ENCODE measurements at regions not wholly inside any gene's neighbourhood (a gene's known extent, or its start where the extent isn't known, plus 50 kb on each side); places are given as distances from the start of the nearest gene placed in this dataset.

DNA sequence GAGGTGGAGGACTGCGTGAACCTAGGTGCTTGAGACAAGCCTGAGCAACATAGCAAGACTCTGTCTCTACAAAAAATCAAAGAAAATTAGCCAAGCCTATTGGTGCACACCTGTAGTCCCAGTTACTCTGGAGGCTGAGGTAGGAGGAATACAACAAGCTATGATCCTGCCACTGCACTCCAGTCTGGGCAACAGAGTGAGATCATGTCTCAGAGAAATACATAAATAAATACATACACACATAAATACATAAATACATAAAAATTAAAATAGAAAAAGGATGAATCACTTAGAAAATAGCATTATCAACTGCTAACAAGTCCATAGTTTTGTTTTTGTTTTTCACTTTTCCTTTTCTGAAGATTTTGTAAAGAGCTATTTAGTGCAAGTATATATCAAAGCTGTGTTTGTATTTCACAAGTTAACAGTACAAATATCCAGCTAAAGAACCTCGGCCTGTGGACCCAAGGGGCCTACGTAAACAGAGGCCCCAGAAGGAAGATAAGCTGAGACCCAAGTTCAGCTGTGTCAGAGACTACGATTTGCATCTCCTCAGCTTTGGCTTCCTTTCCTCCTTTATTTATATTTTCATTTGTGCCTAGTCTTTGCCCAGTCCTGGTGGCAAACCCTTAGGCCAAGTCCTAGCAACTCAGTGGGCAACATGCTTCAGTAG, 67.1 kb upstream of the ROBO2 start:
- TF ChIP-seq, protein P1, sequence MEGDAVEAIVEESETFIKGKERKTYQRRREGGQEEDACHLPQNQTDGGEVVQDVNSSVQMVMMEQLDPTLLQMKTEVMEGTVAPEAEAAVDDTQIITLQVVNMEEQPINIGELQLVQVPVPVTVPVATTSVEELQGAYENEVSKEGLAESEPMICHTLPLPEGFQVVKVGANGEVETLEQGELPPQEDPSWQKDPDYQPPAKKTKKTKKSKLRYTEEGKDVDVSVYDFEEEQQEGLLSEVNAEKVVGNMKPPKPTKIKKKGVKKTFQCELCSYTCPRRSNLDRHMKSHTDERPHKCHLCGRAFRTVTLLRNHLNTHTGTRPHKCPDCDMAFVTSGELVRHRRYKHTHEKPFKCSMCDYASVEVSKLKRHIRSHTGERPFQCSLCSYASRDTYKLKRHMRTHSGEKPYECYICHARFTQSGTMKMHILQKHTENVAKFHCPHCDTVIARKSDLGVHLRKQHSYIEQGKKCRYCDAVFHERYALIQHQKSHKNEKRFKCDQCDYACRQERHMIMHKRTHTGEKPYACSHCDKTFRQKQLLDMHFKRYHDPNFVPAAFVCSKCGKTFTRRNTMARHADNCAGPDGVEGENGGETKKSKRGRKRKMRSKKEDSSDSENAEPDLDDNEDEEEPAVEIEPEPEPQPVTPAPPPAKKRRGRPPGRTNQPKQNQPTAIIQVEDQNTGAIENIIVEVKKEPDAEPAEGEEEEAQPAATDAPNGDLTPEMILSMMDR (conservative IDR thresholded peaks at IDR 0.05; ENCODE audit: low read depth, low read length): no peak
- TF ChIP-seq EZH2 (IDR thresholded peaks at IDR 0.05; ENCODE audit: low read length, unreplicated experiment): no peak
